OCI-LY1 (cell line): ENCODE measurements at regions not wholly inside any gene's neighbourhood (a gene's known extent, or its start where the extent isn't known, plus 50 kb on each side); places are given as distances from the start of the nearest gene placed in this dataset.

Experiments
- CTCF ChIP-seq: fragments of 200-600 bp; sonication (generic), shearing (Covaris generic); IDR thresholded peaks from 2 replicates; pipeline ENCODE4 v1.5.1; 2017; ENCODE audit warnings: mild to moderate bottlenecking, antibody characterized with exemption, low read length, moderate library complexity, mixed read lengths
- EZH2 ChIP-seq: fragments of 200-600 bp; sonication (generic), shearing (Covaris generic); IDR thresholded peaks from 2 replicates; pipeline ENCODE4 v1.8.0; 2017; ENCODE audit warnings: borderline replicate concordance, mixed run types, mild to moderate bottlenecking, antibody characterized with exemption, low read length, moderate library complexity, mixed read lengths

GRCh38 chr5:33241802-33242201 lies 199.0 kb upstream of the TARS1 start:
- TF ChIP-seq CTCF (no peak), EZH2 (no peak)
